Activated gamma-delta T cell (primary cell): ENCODE measurements at regions not wholly inside any gene's neighbourhood (a gene's known extent, or its start where the extent isn't known, plus 50 kb on each side); places are given as distances from the start of the nearest gene placed in this dataset.
"Not testable (repeated sequence)": the region's sequence is repeated elsewhere in the genome, so short reads cannot be mapped to it uniquely, and the experiment has no call there.

Experiments used
- DNase-seq: peaks from one replicate; lab custom pipeline; 2025; lab: John Stamatoyannopoulos, UW

- no peak for DNase-seq
These were observed 56.4 kb downstream of the FOXF2 start for GRCh38 chr6:1445650-1446330.

- DNase-seq, result no peak
These were observed 60.5 kb downstream of the FOXF2 start for GRCh38 chr6:1449896-1450295.

GRCh38 chr6:1453024-1453423 lies 63.6 kb downstream of the FOXF2 start:
- DNase-seq, result no peak

GRCh38 chr6:1456816-1457215 lies 67.4 kb downstream of the FOXF2 start:
- not testable (repeated sequence) for DNase-seq

GRCh38 chr6:1461207-1461606 lies 71.8 kb downstream of the FOXF2 start:
- no peak for DNase-seq

GRCh38 chr6:1461736-1462135 lies 72.4 kb downstream of the FOXF2 start:
- DNase-seq, result no peak

GRCh38 chr6:1463275-1463674 lies 73.9 kb downstream of the FOXF2 start:
- DNase-seq, result no peak

GRCh38 chr6:1463751-1464426 lies 74.5 kb downstream of the FOXF2 start:
- no peak for DNase-seq

- DNase-seq, result no peak
These were observed 75.5 kb downstream of the FOXF2 start for GRCh38 chr6:1464781-1465370.

GRCh38 chr6:1468126-1468525 lies 78.8 kb downstream of the FOXF2 start:
- no peak for DNase-seq

- DNase-seq, result no peak
These were observed 80.7 kb downstream of the FOXF2 start for GRCh38 chr6:1470040-1470439.

- DNase-seq, result no peak
These were observed 83.3 kb downstream of the FOXF2 start for GRCh38 chr6:1472643-1473042.

- no peak for DNase-seq
These were observed 83.8 kb downstream of the FOXF2 start for GRCh38 chr6:1473166-1473565.

GRCh38 chr6:1473598-1473997 lies 84.2 kb downstream of the FOXF2 start:
- DNase-seq, result no peak

GRCh38 chr6:1474205-1474604 lies 84.8 kb downstream of the FOXF2 start:
- no peak for DNase-seq

GRCh38 chr6:1475174-1475573 lies 85.8 kb downstream of the FOXF2 start:
- DNase-seq, result no peak

GRCh38 chr6:1477432-1478090 lies 88.2 kb downstream of the FOXF2 start:
- DNase-seq, result no peak

- not testable (repeated sequence) for DNase-seq
These were observed 88.9 kb downstream of the FOXF2 start for GRCh38 chr6:1478163-1478826.

- DNase-seq, result no peak
These were observed 89.7 kb downstream of the FOXF2 start for GRCh38 chr6:1479095-1479494.

GRCh38 chr6:1479601-1480221 lies 90.3 kb downstream of the FOXF2 start:
- no peak for DNase-seq

- DNase-seq, result no peak
These were observed 91.9 kb downstream of the FOXF2 start for GRCh38 chr6:1481286-1481685.
